Islet of Langerhans (tissue), 1 donor: ENCODE measurements at regions not wholly inside any gene's neighbourhood (a gene's known extent, or its start where the extent isn't known, plus 50 kb on each side); places are given as distances from the start of the nearest gene placed in this dataset.

Experiments
- FAIRE-seq: peaks from one replicate; lab custom pipeline; 2011; peaks lifted over from hg19 to GRCh38; lab: Jason Lieb, UNC

DNA sequence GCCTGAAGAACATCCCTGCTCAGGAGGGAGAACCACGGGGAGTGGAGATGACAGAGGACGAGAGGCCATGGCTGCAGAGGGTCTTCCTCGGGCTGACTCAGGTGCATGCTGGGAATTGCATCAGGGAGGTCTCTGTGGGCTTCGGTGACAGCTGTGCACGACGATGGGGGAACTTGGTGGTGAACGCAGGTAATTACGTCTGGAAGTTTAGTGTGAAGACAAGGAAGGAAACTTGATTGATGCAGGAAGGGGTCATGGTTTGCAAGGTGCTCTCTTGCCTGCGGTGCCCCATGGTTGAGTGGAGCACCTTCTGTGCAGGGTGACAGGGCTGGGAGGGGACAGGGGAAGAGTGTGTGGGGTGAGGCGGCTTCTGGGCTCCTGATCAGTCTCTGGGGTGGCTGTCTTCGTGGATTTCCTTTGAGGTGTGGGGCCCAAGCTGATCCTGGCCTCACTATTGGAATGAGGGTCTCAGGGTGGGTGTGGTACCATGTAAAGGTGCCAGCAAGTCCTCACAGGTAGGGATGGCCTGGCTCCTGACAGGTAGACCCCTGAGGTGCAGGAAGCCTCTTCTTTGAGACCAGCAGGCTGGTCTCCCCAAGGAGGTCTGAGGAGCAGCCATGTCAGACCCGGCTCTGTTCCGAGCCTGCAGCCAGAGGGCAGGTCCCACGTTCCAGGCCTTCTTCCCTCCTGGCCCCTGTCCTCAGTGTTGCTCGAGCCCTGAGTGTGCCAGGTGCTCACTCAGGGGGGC is 1020.1 kb downstream of the TBC1D22A start:
- no peak for FAIRE-seq

DNA sequence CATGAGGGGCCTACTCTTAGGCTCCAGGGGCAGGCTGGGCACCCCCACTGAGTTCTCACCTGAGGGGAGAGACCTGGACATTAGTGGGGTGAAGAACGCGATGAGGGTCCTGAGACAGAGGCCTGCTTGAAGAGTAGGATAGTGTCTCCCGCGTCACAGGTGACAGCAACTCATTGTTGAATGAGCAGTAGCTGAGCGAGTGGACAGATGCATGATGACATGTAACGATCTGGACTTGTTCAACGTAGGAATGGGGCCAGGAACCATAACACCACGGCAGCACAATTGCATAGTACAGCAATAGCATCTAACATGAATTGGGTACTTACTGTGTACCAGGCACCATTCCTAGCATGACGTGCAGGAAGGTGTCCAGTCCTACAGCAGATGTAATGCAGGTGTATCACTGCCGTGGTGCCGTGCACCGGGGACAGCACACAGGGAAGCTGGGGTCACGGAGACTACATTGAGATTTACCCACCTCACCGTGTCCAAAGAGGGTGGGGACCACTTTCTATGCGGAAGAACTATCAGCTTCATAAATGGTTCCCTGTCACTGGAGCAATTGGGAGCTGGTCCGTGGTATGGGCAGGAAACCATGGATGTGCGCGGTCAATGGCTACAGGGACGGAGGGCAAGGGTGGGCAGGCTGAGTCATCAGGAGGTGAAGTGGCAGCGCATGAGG is 1019.1 kb downstream of the TBC1D22A start:
- no peak for FAIRE-seq

DNA sequence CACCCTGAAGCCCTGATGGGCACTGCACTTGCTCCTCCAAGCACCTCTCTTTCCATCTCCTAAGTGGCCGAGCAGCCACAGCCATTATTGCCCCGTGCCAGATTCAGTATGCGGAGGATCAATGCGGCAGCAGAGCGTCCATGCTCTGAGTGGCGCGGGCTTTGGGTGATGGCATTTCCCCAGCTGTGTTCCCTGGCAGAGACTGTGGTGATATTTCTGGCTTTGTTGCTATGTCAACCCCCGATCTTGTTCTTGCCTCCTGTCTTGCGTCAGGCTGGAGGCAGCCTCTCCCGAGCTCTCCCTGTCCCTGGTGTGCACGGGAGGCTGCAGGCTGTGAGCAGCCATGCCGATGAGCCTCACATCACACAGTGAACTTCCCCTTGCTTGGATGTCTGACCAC is 1018.6 kb downstream of the TBC1D22A start:
- FAIRE-seq, result no peak

DNA sequence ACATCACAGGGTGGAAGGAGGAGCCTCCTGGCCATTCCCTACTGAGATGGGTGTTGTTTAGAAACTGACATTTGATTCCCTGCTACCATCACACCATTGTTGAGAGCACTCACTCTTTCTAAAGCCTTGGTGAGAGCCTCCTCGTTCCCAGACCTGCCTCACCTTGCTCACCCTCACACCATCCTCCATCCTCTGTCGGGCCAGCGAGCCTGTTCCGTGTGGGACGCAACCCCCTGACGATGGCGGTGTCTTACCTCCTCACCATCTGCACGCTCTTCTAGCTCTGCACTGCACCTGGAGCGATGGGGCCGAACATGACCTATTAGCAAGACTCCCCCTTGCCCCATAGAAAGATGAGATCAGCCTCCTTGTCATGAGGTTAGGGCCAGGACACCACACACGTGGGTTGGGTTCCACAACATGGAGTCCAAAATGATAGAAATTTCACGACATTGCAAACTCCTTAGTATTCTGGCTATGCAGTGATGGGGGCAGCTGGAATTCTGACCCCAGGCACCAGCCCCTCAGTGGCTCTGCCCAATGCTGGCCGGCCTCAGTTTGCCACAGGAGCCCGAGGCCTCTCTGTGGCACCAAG is 1017.9 kb downstream of the TBC1D22A start:
- no peak for FAIRE-seq

DNA sequence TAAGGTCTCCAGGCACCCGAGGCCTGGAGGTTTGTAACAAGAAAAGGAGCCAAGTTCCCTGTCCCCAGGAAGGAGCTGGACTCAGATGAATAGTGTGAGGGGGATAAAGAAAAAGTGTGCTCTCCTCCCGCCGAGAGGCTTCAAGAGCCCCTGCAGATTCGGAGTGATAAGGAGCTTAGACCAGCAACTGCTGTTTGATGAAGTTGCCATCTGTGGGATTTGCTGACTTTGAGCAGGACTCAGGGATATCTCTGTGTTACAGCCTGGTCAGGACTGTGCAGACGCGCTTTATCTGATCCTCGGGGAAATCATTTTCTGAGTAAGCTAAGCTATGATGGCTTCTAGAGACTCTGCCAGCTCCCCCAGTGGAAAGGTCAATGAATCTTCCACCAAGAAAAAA is 1017.0 kb downstream of the TBC1D22A start:
- no peak for FAIRE-seq

DNA sequence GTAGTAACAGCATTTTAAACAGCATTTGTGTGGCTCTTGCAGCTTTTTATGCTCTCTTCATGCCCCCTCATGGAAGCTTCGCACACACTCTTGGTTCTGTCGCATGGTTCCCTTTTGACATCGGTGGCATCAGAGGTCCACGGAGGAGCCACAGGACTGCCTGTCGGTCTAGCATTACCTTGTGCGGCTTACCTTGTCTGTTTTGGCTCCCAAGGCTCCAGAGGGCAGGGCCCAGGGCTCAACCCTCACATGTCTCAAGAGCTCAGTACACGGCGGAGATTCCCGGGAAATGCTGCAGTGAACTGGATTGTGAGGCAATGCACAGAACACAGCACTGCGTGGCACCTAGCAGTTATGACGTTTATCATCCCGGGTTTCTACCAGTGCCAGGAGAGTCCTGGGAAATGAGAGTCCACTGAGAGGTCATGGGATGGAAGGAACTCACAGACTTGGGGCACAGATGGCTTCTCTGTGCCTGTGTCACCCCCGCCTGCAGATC is 1015.8 kb downstream of the TBC1D22A start:
- no peak for FAIRE-seq

DNA sequence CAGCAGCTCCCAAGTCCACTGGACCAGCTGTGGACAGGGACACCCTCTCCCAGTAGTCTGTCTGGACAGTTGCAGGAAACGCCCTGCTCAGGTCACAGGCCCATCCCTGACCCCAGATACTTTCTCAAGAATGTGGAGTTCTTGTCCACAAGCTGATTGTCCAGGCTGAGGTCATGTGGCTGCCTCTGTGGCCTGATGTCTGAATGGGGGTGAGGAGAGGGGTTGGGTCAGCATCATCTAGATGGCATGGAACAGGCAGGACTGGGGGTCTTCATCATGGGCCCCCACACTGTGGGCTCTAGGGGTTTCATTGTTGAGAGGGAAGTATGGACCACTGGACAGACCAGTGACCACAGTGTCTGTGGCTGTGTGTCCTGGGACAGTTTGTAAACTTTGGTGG is 1015.0 kb downstream of the TBC1D22A start:
- FAIRE-seq, result no peak

DNA sequence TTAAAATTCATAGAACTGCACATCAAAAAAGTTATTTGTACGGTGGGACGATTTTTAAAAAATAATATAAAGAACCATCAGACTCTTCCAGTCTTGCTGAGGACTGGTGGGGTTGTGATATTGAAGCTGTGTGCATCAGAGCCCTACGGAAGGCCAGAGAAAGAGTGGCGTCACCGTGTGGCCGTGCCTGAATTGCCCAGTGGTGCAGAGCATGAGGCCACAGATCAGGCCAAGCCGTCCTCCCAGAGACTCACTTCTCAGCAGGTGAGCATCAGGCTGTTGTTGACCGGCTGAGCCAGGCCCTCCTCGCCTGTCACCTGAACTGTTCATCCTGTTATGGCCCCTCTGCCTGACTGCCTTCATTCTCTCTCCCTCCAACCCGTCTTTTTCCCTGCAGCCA is 1013.9 kb downstream of the TBC1D22A start:
- no peak for FAIRE-seq

DNA sequence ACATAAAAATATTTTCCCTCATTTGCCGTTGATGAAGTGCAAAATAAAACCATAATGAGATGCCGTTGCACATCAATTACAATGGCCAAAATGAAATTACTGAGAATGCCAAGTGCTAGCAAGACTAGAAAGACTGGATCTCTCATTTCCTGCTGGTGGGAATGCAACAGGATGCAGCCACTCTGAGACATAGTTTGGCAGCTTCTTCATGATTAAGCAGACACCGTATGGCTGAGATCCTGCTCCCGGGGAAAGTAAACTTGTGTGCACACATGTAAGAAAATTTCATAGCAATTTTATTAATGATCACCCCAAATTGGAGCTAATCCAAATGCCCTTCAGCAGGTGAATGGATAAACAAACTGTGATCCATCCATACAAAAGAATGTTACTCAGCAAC is 1013.2 kb downstream of the TBC1D22A start:
- FAIRE-seq, result no peak

DNA sequence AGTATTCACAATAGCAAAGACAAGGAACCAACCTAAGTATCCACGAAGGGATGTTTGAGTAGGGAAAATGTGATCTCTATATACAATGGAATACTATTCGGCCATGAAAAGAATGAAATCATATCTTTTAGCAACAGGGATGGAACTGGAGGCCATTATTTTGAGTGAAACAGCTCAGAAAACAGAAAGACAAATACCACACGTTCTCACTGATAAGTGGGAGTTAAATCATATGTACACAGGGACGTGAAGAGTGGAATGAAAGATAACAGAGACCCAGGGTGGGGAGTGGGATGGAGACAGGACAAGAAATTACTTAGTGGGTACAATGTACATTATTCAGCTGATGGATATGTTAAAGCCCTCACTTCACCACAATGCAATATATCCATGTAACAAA is 1012.7 kb downstream of the TBC1D22A start:
- FAIRE-seq, result no peak

DNA sequence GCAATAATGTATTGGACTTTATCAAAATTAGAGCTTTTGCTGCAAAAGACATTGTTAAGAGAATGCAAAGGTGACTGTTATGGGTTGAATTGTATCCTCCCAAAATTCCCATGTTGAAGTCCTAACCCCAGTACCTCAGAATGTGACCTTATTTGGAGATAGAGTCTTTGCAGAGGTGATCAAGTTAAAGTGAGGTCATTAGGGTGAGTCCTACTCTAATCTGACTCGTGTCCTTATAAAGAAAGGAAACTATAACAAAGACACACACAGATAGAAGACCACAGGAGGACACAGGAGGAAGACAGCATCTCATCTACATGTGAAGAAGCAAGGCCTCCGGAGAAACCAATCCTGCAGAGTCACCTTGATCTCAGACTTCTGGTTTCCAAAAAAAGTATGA is 1011.2 kb downstream of the TBC1D22A start:
- no peak for FAIRE-seq

DNA sequence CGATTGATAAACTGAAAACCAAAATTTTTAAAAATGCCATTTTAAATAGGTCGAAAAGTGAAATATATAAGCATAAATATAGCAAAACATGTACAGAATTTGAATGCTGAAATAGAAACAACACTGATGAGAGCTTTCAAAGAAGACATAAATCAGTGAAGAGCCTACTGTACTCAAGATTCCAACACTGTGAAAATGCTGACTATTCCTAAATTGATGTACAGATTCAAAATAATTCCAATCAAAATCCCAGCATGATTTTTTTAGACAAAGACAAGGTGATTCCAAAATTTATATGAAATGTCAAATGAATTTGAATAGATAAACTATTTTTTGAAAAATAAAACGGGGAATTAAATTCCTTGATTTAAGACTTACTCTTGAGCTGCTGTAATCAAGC is 1010.4 kb downstream of the TBC1D22A start:
- FAIRE-seq, result no peak

DNA sequence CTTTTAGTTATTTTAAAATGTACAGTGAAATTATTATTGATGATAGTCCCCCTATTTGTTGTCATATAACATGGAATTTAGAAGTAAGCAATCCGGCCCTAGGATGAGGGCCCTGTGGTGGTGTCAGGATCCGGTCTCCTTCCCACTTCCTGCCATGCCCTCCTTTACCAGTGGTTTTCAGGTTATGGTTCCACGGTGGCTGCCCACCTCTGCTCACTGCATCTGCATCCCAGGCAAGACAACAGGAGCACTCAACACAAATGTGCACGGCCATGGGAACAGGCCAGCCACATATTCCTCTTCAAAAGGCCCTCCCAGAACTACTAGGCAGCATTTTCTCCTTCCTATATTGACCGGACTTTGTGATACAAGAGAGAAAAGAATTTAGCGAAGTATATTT is 1007.2 kb downstream of the TBC1D22A start:
- FAIRE-seq, result no peak

DNA sequence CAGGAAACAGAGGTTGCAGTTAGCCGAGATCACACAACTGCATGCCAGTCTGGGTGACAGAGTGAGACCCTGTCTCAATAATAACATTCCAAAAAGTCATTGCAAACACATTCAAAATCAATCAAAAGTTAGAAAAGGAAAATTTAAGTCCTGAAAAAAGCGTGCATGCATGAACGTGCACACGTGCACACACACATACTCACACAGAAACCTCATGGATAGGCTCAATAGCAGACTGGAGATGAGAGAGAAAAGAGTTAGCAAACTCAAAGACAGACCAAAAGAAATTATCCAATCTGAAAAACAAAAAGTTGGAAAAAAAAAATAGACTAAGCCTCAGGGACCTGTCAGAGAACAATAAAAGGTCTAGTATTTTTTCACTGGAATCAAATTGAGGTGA is 1005.6 kb downstream of the TBC1D22A start:
- FAIRE-seq, result no peak

DNA sequence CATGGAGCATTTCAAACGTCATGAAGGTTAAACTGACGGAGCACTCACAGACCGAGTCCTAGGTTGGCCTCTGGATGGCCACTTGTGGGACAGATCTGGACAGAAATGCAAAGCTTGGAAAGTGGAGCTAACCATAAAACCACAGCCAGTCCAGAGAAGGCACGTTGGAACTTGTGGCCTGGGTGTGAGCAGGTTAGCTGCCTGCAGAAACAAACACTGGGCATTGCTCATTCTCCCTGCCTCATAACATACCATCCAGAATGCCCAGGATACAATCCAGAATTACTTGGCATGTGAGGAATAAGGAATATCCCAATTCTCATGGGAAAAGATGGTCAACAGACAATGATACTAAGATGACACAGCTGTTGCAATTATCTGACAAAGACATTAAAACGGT is 1005.0 kb downstream of the TBC1D22A start:
- no peak for FAIRE-seq

DNA sequence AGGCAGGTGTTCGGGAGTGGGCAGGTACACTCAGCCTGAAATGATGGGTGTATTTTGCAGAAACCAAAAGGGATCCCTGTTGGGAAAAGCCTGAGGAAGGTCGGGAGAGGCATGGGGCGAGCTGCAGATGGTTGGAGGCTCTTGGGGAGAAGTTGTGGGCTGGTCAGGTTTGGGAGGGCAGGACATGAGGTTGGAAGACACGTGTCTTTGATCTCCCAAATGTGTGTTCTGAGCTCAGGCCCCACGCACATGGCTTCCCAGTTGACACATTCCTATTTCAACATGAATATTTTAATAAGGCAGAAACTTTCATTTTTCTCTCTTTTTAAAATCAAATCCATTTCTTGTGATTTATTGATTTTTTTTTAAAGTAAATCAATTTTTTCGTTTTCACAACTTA is 1003.3 kb downstream of the TBC1D22A start:
- FAIRE-seq, result no peak

DNA sequence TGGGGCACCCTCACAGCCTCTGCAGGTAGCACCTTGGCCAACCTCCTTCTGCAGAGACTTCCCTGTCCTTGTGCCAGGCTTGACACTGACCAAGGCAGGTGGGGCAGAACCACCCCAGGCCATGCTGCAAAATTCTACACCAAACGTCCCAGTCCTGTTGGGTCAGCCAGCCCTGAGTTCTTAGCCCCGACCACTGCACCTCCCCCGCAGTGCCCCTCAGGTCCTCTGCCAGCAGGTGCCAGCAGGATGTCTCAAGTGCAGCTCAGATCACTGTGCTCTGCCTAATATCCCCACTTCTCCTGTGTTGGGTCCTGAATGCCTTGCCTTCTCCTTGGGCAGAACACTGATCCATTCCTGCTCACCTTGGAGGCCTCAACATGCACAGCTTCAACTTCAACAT is 999.7 kb downstream of the TBC1D22A start:
- no peak for FAIRE-seq

DNA sequence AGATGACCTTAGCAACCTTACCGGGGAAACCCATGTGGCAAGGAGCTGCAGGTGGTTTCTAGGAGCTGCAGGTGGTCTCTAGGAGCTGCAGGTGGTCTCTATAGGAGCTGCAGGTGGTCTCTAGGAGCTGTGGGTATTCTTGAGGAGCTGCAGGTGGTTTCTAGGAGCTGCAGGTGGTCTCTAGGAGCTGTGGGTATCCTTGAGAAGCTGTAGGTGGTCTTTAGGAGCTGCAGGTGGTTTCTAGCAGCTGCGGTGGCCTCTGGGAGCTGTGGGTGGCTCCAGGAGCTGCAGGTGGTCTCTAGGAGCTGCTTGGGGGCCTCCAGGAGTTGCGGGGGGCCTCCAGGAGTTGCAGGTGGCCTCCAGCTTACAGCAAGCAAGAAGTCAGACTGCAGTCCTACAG is 997.5 kb downstream of the TBC1D22A start:
- no peak for FAIRE-seq

DNA sequence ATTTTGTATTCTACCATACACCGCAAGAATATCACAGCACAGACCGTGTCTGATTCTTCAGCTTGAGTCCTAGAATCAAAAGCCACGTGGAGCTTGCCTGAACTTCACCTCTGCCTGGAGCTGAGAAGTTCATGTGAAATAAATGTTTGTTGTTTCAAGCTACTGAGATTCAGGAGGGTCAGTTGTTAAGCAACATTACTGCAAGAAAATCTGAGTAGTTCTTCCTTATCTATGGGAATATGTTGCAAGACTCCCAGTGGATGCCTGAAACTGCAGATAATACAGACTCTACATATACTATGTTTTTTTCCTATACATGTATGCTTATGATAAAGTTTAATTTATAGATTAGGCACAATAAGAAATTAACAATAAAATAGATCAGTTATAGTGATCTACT is 995.3 kb downstream of the TBC1D22A start:
- FAIRE-seq, result no peak

DNA sequence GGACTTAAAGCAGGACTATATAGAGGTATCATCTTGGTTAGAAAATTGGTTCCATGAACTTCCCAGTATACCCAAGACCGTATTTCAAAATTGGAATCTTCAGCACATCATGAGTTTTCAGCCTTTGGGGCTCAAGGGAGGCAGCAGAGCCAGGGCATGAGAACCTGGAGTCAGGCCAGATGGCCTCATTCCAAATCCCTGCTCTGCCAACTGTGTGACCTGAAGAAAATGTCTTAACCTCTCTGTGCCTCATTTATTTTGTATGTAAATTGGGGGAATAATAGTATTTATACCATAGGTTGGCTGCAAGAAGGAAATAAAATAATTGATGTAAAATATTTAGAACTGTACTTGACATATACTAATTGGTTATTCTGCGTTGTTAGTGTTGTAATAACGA is 987.6 kb downstream of the TBC1D22A start:
- FAIRE-seq, result no peak

DNA sequence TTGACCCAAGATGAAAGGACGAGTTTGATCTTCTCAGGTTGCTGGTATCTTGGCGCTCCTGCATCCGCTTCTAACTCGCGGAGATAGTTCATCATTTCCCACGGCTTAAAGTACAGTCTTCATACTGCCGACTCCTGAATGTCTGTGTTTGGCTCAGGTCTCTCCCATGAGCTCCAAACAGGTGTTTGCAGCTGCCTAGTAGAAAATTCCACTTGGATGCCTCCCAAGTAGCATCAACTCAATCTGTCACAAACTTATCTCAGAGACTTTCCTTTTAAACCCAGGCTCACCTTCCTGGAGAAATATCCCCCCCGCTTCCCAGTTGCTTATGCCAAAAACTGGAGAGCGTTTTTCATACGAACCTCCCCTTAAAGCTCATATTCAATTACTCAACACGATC is 986.5 kb downstream of the TBC1D22A start:
- no peak for FAIRE-seq

DNA sequence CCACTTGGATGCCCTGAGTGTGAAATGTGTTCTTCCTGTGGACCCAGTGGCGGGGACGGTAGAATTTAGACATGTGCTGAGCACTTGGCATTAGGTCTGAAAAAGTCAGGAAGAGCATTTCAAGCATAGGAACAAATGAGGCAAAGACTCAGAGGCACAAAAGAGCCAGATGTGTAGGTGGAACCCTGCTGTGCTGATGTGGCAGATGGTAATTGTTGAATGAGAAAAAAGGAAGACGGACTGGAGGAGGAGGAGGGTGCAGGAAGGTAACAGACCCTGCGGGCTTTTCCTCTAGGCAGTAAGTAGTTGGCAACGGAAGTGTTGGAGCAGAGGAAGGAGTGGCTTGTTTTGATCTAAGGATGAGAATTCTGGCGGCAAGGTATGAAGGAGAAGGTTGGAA is 985.8 kb downstream of the TBC1D22A start:
- FAIRE-seq, result no peak

DNA sequence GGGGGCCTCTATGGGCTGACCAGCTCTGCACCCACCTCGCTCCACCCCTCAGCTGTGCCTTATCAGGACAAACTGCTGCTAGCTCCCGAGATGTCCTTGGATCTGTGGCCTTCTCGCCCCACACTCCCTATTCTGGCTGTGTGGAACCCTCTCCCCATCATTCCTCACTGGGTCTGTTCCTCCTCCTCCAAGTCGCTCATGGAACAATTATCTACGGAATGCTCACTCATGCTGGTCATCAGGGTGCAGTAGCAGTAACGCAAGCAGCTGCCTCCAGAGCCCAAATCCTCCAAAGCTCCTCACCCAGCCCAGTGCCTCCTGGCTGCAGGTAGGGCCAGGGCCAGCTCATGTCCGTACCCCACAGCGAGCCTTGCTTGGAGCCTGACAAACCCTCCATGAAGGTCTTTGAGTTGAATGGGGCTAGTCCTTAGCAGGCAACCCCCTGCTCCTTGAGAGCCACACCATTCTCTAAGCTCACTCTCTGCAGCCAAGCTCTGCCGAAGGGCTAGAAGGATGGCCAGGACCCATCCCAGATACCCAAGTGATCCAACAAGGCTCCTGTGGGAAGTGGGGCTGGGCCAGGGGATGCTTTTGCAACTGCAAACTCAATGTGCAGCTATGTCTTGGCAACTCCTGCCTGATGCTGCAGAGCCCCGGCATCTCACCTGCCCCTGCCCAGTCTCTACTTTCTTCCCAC is 977.8 kb downstream of the TBC1D22A start:
- FAIRE-seq, result no peak
